ENCODE measurements at regions not wholly inside any gene's neighbourhood (a gene's known extent, or its start where the extent isn't known, plus 50 kb on each side); places are given as distances from the start of the nearest gene placed in this dataset.
A peak's percentile ranks its signal among the peaks of the same experiment; 100 is the strongest.
"Not testable (repeated sequence)": the region's sequence is repeated elsewhere in the genome, so short reads cannot be mapped to it uniquely, and the experiment has no call there.

GRCh38 chr16:29201296-29202024 is 205.1 kb downstream of the NPIPB11 start:
- POLR2A ChIA-PET; H3K27ac ChIP-seq (ENCODE audit: extremely low read depth, low read depth, low read length); H3K36me3 ChIP-seq (ENCODE audit: control insufficient read depth in 2 of 2, insufficient read depth in 1 of 2, low read length in 2 of 2); H3K4me3 ChIP-seq (ENCODE audit: low read depth, low read length); H3K9me3 ChIP-seq (ENCODE audit: control insufficient read depth, insufficient read depth, low read depth, low read length); CTCF ChIA-PET; H3K4me1 ChIP-seq (ENCODE audit: control insufficient read depth, insufficient read depth, low read length): not testable (repeated sequence)
- peak; percentile 26; the same call in 1 of the 2 replicates for TF ChIP-seq KLF1 (tag by site-specific recombination; IDR thresholded peaks at IDR 0.05)

- H3K27ac ChIP-seq (ENCODE audit: extremely low read depth, low read depth, low read length); CTCF ChIA-PET; H3K9me3 ChIP-seq (ENCODE audit: control insufficient read depth, insufficient read depth, low read depth, low read length); H3K4me3 ChIP-seq (ENCODE audit: low read depth, low read length); H3K4me1 ChIP-seq (ENCODE audit: control insufficient read depth, insufficient read depth, low read length); H3K36me3 ChIP-seq (ENCODE audit: control insufficient read depth in 2 of 2, insufficient read depth in 1 of 2, low read length in 2 of 2): not testable (repeated sequence)
- POLR2A ChIA-PET = interaction anchor here (0.6 kb wide), 1 partner anchor 687 kb away, joined by 3 read pairs; no protein-coding TSS in a partner anchor
These were observed 205.8 kb downstream of the NPIPB11 start for GRCh38 chr16:29200681-29201080.

GRCh38 chr16:29200135-29200601 is 206.3 kb downstream of the NPIPB11 start:
- CTCF ChIA-PET; POLR2A ChIA-PET; H3K4me1 ChIP-seq (ENCODE audit: control insufficient read depth, insufficient read depth, low read length); H3K27ac ChIP-seq (ENCODE audit: extremely low read depth, low read depth, low read length); H3K4me3 ChIP-seq (ENCODE audit: low read depth, low read length); H3K36me3 ChIP-seq (ENCODE audit: control insufficient read depth in 2 of 2, insufficient read depth in 1 of 2, low read length in 2 of 2); H3K9me3 ChIP-seq (ENCODE audit: control insufficient read depth, insufficient read depth, low read depth, low read length): not testable (repeated sequence)
- TF ChIP-seq ZBTB44 (tag by site-specific recombination; IDR thresholded peaks at IDR 0.05) (peak; percentile 51; the same call in 1 of the 2 replicates), ZNF341 (tag by site-specific recombination; IDR thresholded peaks at IDR 0.05; ENCODE audit: low read depth) (peak; percentile 82), ZBTB17 (tag by site-specific recombination; IDR thresholded peaks at IDR 0.05) (peak; percentile 25; the same call in 1 of the 2 replicates), PRDM10 (tag by site-specific recombination; IDR thresholded peaks at IDR 0.05) (peak; percentile 27; the same call in 1 of the 2 replicates), PATZ1 (tag by site-specific recombination; IDR thresholded peaks at IDR 0.05) (peak; percentile 38; the same call in 1 of the 2 replicates), IKZF3 (tag by site-specific recombination; IDR thresholded peaks at IDR 0.05) (0 out of 2 replicates have a peak, but pooled peaks have one; percentile 14), KLF17 (tag by site-specific recombination; IDR thresholded peaks at IDR 0.05) (peak; percentile 71), KLF1 (tag by site-specific recombination; IDR thresholded peaks at IDR 0.05) (peak; percentile 57; the same call in 1 of the 2 replicates), ZNF398 (tag by site-specific recombination; IDR thresholded peaks at IDR 0.05) (peak; percentile 64), WT1 (tag by site-specific recombination; IDR thresholded peaks at IDR 0.05) (peak; percentile 82), ZNF843 (tag by site-specific recombination; IDR thresholded peaks at IDR 0.05) (0 out of 2 replicates have a peak, but pooled peaks have one; percentile 34), ZFHX2 (tag by site-specific recombination; conservative IDR thresholded peaks at IDR 0.05) (peak; percentile 30; the same call in 1 of the 2 replicates), FEZF1 (tag by site-specific recombination; IDR thresholded peaks at IDR 0.05) (peak; percentile 49; the same call in 1 of the 2 replicates), INSM2 (tag by site-specific recombination; IDR thresholded peaks at IDR 0.05) (peak; percentile 74)

- H3K9me3 ChIP-seq (ENCODE audit: control insufficient read depth, insufficient read depth, low read depth, low read length); POLR2A ChIA-PET; H3K36me3 ChIP-seq (ENCODE audit: control insufficient read depth in 2 of 2, insufficient read depth in 1 of 2, low read length in 2 of 2); CTCF ChIA-PET; H3K4me3 ChIP-seq (ENCODE audit: low read depth, low read length); H3K27ac ChIP-seq (ENCODE audit: extremely low read depth, low read depth, low read length); H3K4me1 ChIP-seq (ENCODE audit: control insufficient read depth, insufficient read depth, low read length): not testable (repeated sequence)
These were observed 206.9 kb downstream of the NPIPB11 start for GRCh38 chr16:29199626-29200025.
